HG03432 (cell line): ENCODE measurements at regions not wholly inside any gene's neighbourhood (a gene's known extent, or its start where the extent isn't known, plus 50 kb on each side); places are given as distances from the start of the nearest gene placed in this dataset.
"Not testable (repeated sequence)": the region's sequence is repeated elsewhere in the genome, so short reads cannot be mapped to it uniquely, and the experiment has no call there.

Source experiments
- ATAC-seq: cut with Tn5 transposase; IDR thresholded peaks from one replicate; pipeline ENCODE4 v1.9.1; 2021; ENCODE audit warnings: mild to moderate bottlenecking, moderate library complexity; ENCODE audit not compliant: unreplicated experiment

DNA sequence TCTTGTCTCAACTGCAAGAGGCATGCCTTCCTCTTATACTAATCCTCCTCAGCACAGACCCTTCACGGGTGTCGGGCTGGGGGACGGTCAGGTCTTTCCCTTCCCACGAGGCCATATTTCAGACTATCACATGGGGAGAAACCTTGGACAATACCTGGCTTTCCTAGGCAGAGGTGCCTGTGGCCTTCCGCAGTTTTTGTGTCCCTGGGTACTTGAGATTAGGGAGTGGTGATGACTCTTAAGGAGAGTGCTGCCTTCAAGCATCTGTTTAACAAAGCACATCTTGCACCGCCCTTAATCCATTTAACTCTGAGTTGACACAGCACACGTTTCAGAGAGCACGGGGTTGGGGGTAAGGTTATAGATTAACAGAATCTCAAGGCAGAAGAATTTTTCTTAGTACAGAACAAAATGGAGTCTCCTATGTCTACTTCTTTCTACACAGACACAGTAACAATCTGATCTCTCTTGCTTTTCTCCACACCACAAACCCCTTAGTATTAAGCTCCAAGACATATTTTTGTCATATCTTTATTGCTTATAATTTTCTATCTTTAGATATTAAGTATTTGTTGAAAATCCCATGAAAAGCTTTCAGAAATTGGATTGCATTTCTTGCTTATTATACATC lies 72.8 kb upstream of the LPCAT1 start:
- not testable (repeated sequence) for ATAC-seq

DNA sequence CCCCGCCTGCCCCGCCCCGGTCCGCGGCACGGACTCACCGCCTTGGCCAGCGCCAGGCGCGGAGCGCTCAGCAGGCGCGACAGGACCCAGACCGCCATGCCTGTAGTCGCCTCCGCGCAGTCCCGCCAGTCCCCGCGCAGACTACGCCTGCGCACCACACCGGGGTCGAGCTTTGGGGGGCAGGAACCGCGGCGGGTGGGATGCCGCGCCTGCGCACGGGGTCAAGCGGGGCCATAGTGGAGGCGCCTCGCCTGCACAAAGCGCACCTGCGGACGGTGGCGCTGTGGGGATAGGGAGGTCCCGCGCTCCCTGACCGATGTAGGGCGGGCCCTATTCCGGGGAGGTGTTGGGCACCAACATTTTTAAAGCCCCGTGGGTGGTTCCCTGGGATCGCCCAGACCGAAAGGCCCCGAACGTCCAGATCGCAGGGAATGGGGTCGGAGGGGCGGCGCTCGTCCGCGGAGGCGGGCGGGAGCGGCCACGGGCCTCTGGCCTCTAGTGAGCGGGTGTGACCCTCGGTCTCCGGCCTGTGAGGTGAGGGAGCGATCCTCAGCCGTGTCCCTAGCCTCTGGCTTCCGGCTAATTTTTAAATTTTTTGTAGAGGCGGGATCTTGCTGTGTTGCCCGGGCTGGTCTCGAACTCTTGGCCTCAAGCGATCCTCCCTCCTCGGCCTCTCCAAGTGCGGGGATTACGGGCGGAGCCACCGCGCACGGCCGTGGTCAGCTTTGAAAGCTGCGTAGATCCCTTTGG lies 70.8 kb upstream of the LPCAT1 start:
- ATAC-seq: peak; percentile 92

GRCh38 chr5:1593903-1594356 lies 70.2 kb upstream of the LPCAT1 start:
- ATAC-seq: peak; percentile 11

DNA sequence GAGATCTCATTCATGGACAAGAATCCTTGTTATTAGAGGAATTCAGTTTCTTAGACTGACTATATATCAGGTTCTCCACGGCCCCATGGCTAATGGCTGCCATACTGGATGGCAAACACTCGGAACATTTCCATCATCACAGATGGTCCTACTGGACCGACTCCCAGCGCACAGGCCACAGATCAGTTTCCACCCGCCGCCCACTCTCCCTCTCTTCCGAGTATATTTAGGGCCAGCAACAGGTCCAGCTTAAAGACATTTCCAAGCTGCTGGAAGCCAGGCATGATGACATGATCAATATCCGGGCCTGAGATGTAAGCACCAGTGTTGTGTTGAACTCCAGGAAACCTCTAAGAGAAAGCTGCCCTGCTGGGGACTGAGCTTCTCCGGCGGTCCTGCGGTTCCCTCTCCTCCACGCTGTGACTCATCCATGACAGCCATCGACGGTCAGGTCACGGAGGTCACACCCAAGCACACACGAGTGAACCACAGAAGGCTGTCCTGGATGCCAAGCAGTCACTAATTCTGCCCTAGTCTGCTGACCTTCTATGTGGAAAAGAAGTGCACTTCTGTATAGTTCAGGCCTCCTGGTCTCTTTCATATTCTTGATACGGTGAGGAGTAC lies 64.4 kb upstream of the LPCAT1 start:
- ATAC-seq: not testable (repeated sequence)

DNA sequence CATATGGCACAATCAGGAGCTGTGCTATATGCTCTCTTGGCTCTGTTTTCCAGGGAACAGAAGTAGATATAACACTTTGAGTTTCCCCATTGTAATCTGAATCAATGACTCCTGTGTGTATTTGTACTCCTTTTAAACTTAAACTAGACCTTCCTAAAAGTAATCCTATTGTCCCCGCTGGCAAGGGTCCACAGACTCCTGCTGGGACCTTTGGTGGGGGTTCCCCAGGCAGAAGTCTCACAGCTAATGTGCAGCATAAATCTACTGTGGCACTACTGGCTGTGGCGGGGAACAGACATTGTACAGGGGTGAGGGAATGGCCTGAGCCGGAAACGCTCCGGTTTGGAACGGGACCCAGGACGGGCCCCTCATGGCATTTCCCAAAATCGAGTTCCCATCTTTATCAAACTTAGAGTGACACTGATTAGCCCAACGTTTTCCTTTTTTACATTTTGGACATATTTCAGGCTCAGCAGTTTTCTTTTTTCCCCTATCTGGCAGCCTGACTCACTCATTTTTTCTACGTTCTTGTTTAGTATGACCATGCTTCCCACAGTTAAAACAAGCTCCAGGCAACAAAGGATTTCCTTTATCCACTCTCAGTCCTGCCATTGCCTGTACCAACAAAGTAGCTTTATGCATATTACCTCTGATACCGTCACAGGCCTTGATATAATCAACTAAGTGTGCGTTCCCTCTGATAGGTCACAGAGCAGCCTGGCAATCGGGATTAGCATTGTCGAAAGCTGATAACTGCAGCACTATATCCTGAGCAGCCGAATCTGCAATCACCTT lies 59.5 kb upstream of the LPCAT1 start:
- not testable (repeated sequence) for ATAC-seq

DNA sequence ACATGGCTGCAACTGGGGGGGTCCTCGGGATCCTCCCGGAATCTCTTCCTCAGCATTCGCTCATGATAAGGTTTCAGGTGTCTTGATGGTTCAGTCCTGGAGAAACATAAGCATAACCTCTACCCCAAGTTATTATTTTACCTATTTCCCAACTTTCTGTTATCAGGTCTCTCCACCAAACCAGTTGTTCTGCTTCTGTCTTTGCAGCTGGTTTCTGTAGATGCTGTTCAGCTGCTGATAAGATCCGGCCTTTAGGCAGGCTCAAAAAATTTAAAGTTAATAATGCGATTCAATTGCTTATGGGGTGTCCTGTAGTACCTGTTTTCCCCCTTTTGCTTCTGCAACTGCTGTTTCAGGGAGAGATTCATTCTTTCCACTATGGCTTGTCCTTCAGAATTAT lies 55.6 kb upstream of the LPCAT1 start:
- ATAC-seq: not testable (repeated sequence)

GRCh38 chr5:1576851-1577250 lies 53.1 kb upstream of the LPCAT1 start:
- ATAC-seq: not testable (repeated sequence)

DNA sequence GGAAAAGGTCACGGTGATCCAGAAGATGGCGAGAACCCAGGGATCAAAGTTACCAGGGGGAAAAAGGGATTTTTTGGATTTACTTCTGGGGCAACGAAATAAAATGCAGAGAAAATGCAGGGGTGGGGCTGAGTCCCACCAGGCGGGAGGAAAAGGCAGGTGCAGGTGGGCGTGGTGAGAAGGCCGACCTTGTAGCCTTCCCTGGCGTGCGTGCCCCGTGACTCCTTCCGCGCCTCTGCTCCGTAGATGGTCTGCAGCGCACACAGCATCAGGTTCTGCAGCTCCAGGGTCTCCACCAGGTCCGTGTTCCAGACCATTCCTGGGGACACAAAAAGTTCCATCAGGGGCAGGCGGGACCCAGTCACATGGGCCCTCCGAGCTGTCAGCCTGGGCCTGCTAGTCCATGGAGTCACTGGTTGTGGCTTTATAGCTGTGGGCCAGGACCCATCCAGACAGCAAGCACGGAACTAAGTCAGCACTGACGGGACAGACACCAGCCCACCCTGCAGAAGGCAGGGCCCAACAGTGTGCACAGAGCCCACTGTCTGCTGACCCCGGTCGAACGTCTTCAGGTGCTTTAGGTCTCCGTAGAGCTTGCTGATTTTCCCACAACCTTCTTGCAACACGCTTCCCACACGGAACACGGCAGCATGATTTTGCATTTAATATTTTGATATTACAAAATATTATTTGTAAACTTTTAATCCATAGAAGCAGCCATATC lies 52.4 kb upstream of the LPCAT1 start:
- ATAC-seq: not testable (repeated sequence)

DNA sequence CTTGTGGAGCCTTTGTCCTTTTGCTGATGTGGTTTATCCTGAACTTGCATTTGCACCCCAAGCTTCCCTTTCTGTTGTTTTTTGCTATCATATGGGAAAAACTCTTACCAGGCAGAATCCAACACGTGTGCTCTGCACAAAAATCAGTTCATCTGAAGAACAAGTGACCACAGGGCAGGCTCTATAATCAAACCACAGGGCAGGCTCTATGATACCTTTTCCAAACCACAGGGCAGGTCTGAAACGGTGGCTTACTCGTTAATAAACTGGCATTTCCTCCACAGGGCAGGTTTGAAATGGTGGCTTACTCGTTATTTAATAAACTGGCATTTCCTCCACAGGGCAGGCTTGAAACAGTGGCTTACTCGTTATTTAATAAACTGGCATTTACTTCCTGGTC lies 51.7 kb upstream of the LPCAT1 start:
- ATAC-seq: not testable (repeated sequence)

DNA sequence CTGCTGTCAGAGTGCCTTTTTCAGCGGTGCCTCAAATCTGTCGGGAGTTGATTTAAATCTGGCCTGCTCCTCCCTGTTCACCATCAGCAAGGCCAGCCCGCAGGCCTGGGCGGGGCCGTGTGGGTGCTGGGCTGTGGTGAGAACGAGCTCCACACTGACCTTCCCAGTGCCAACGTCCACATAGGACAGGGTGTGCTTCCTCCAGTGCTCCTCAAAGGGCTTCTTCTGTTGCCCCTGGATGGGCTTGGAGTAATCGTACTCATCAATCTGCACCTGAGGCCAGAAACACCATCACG lies 50.2 kb upstream of the LPCAT1 start:
- ATAC-seq: not testable (repeated sequence)

- ATAC-seq: not testable (repeated sequence)
Observed at GRCh38 chr5:1573217-1574022, 49.7 kb upstream of the LPCAT1 start.
